ENCODE measurements at regions not wholly inside any gene's neighbourhood (a gene's known extent, or its start where the extent isn't known, plus 50 kb on each side); places are given as distances from the start of the nearest gene placed in this dataset.

- Mint-ChIP-seq H3K36me3 (no peaks in the 10 kb centered on the region), H3K4me1 (no peaks in the 10 kb centered on the region), H3K27me3 (ENCODE audit: low read depth) (no peaks in the 10 kb centered on the region), H3K4me3 (no peak overlapping the region), H3K27ac (no peak overlapping the region), H3K9me3 (peaks cover under 1% of the 10 kb centered on the region)
- no peak for TF ChIP-seq CTCF (IDR thresholded peaks at IDR 0.05; ENCODE audit: unreplicated experiment)
- no peak for DNase-seq (ENCODE audit: low spot score in 2 of 2, unreplicated experiment in 2 of 2)
Observed at GRCh38 chr7:109963741-109964140, 1127.2 kb upstream of the LRRN3 start.

- Mint-ChIP-seq H3K9me3 (peaks cover 10% of the 10 kb centered on the region), H3K4me3 (no peak overlapping the region), H3K27ac (no peak overlapping the region), H3K4me1 (no peaks in the 10 kb centered on the region), H3K36me3 (no peaks in the 10 kb centered on the region), H3K27me3 (ENCODE audit: low read depth) (no peaks in the 10 kb centered on the region)
- TF ChIP-seq CTCF (IDR thresholded peaks at IDR 0.05; ENCODE audit: unreplicated experiment), result no peak
- no peak for DNase-seq (ENCODE audit: low spot score in 2 of 2, unreplicated experiment in 2 of 2)
Observed at GRCh38 chr7:109964780-109965179, 1126.1 kb upstream of the LRRN3 start.

GRCh38 chr7:109967406-109967805 lies 1123.5 kb upstream of the LRRN3 start:
- H3K9me3 Mint-ChIP-seq, result peaks cover 19% of the 10 kb centered on the region
- no peak for TF ChIP-seq CTCF (IDR thresholded peaks at IDR 0.05; ENCODE audit: unreplicated experiment)
- H3K27ac Mint-ChIP-seq, result no peak overlapping the region
- no peaks in the 10 kb centered on the region for H3K4me1 Mint-ChIP-seq
- no peaks in the 10 kb centered on the region for H3K36me3 Mint-ChIP-seq
- DNase-seq (ENCODE audit: low spot score in 2 of 2, unreplicated experiment in 2 of 2), result no peak
- H3K27me3 Mint-ChIP-seq (ENCODE audit: low read depth), result no peaks in the 10 kb centered on the region
- no peak overlapping the region for H3K4me3 Mint-ChIP-seq

- H3K27me3 Mint-ChIP-seq (ENCODE audit: low read depth), result no peaks in the 10 kb centered on the region
- no peak overlapping the region for H3K27ac Mint-ChIP-seq
- DNase-seq (ENCODE audit: low spot score in 2 of 2, unreplicated experiment in 2 of 2), result no peak
- H3K4me3 Mint-ChIP-seq, result no peak overlapping the region
- peaks cover 4% of the 10 kb centered on the region for H3K4me1 Mint-ChIP-seq
- no peak for TF ChIP-seq CTCF (IDR thresholded peaks at IDR 0.05; ENCODE audit: unreplicated experiment)
- no peaks in the 10 kb centered on the region for H3K36me3 Mint-ChIP-seq
- H3K9me3 Mint-ChIP-seq, result peaks cover 16% of the 10 kb centered on the region
Observed at GRCh38 chr7:109983618-109984017, 1107.3 kb upstream of the LRRN3 start.

GRCh38 chr7:109984729-109985128 lies 1106.2 kb upstream of the LRRN3 start:
- Mint-ChIP-seq H3K36me3 (no peaks in the 10 kb centered on the region), H3K4me1 (peaks cover 4% of the 10 kb centered on the region), H3K4me3 (no peak overlapping the region), H3K27me3 (ENCODE audit: low read depth) (no peaks in the 10 kb centered on the region), H3K9me3 (peaks cover 17% of the 10 kb centered on the region), H3K27ac (no peak overlapping the region)
- TF ChIP-seq CTCF (IDR thresholded peaks at IDR 0.05; ENCODE audit: unreplicated experiment), result no peak
- no peak for DNase-seq (ENCODE audit: low spot score in 2 of 2, unreplicated experiment in 2 of 2)

GRCh38 chr7:109986701-109987100 lies 1104.2 kb upstream of the LRRN3 start:
- Mint-ChIP-seq H3K4me3 (no peak overlapping the region), H3K4me1 (peaks cover 4% of the 10 kb centered on the region)
- no peak for DNase-seq (ENCODE audit: low spot score in 2 of 2, unreplicated experiment in 2 of 2)

More at GRCh38 chr7:109986701-109987100, 1104.2 kb upstream of the LRRN3 start:
- TF ChIP-seq CTCF (IDR thresholded peaks at IDR 0.05; ENCODE audit: unreplicated experiment), result no peak
- Mint-ChIP-seq H3K9me3 (peaks cover 12% of the 10 kb centered on the region), H3K36me3 (no peaks in the 10 kb centered on the region), H3K27ac (no peak overlapping the region), H3K27me3 (ENCODE audit: low read depth) (no peaks in the 10 kb centered on the region)

All from mesothelial cell of epicardium (in vitro differentiated cells).